Natural killer cell (primary cell): ENCODE measurements at regions not wholly inside any gene's neighbourhood (a gene's known extent, or its start where the extent isn't known, plus 50 kb on each side); places are given as distances from the start of the nearest gene placed in this dataset.

Experiments
- ATAC-seq, 3 donors: fragments of 150-1000 bp in 2 of 3; fragments of 200-7000 bp in 1 of 3; cut with Tn5 transposase; 1 replicate in 1 of 3; 2 replicates in 2 of 3; pipeline ENCODE4 v1.10.0; 2021; ENCODE audit warnings: mild to moderate bottlenecking in 2 of 3, moderate library complexity in 2 of 3
- DNase-seq, 2 donors: peaks; one replicate each; pipeline versions ENCODE4 v3.0.0 to v3.0.0-alpha.2; 2013 to 2021; ENCODE audit warnings: mixed read lengths in 1 of 2
- H3K27ac ChIP-seq: one replicate; pipeline ENCODE4 v1.5.1; 2013; ENCODE audit warnings: mild to moderate bottlenecking, low read length
- H3K27me3 ChIP-seq: one replicate; pipeline ENCODE4 v1.6.1; 2013; ENCODE audit warnings: low read length; ENCODE audit not compliant: control insufficient read depth, insufficient read depth
- H3K36me3 ChIP-seq: one replicate; pipeline ENCODE4 v1.6.1; 2013; ENCODE audit warnings: low read length; ENCODE audit not compliant: control insufficient read depth, insufficient read depth
- H3K4me1 ChIP-seq: one replicate; pipeline ENCODE4 v1.6.1; 2013; ENCODE audit warnings: low read length; ENCODE audit not compliant: control insufficient read depth, insufficient read depth
- H3K4me3 ChIP-seq: one replicate; pipeline ENCODE4 v1.5.1; 2013; ENCODE audit warnings: low read length
- H3K9me3 ChIP-seq: one replicate; pipeline ENCODE4 v1.6.1; 2013; ENCODE audit warnings: low read length; ENCODE audit not compliant: control insufficient read depth, insufficient read depth
- H3K27ac Mint-ChIP-seq, 2 donors: one replicate each; pipeline ENCODE4 v1.8.0; 2022; ENCODE audit warnings: mild to moderate bottlenecking in 2 of 2, mixed read lengths in 2 of 2, moderate library complexity in 1 of 2
- H3K27me3 Mint-ChIP-seq, 2 donors: one replicate each; pipeline ENCODE4 v1.8.0; 2022; ENCODE audit warnings: low read depth in 2 of 2, mixed read lengths in 2 of 2
- H3K36me3 Mint-ChIP-seq: one replicate; pipeline ENCODE4 v1.8.0; 2022; ENCODE audit warnings: mixed read lengths
- H3K4me1 Mint-ChIP-seq, 2 donors: one replicate each; pipeline ENCODE4 v1.8.0; 2022; ENCODE audit warnings: mixed read lengths in 2 of 2
- H3K4me3 Mint-ChIP-seq: one replicate; pipeline ENCODE4 v1.8.0; 2022; ENCODE audit warnings: mild to moderate bottlenecking, moderate library complexity, mixed read lengths
- H3K9me3 Mint-ChIP-seq, 2 donors: one replicate each; pipeline ENCODE4 v1.8.0; 2022; ENCODE audit warnings: mixed read lengths in 2 of 2
- CTCF ChIP-seq: fragments of 200-600 bp; IDR thresholded peaks from one replicate; pipeline ENCODE4 v1.8.0; 2022; ENCODE audit warnings: antibody characterized with exemption
- WGBS: methylation state at CpG from one replicate; pipeline ENCODE4 v1.1.7; 2013; ENCODE audit warnings: missing lambda C conversion rate; ENCODE audit not compliant: insufficient coverage; 5-methylcytosine and 5-hydroxymethylcytosine counted together
- intact Hi-C: fragments of 100-400 bp; cut with micrococcal nuclease; formaldehyde crosslinking; loops from one replicate; pipeline ENCODE4 v1.14.2; 2022

- H3K27me3 Mint-ChIP-seq = peaks cover 25 to 34% of the 10 kb centered on the region in 2 donors
- DNase-seq = no peak
- H3K4me3 ChIP-seq = no peak overlapping the region
- H3K4me3 Mint-ChIP-seq = no peak overlapping the region
- no peaks in the 10 kb centered on the region for H3K9me3 Mint-ChIP-seq
- TF ChIP-seq CTCF = no peak
- no peak for ATAC-seq
- H3K27ac Mint-ChIP-seq = no peak overlapping the region
- H3K36me3 ChIP-seq = no peaks in the 10 kb centered on the region
- intact Hi-C loops = no loop called here
- H3K4me1 Mint-ChIP-seq = no peaks in the 10 kb centered on the region
- H3K36me3 Mint-ChIP-seq = no peaks in the 10 kb centered on the region
- no peak overlapping the region for H3K27ac ChIP-seq
- no peaks in the 10 kb centered on the region for H3K4me1 ChIP-seq
- H3K9me3 ChIP-seq = no peaks in the 10 kb centered on the region
- no peaks in the 10 kb centered on the region for H3K27me3 ChIP-seq
- WGBS = 81% methylated on average over 4 of the region's 5 CpGs
These were observed 71.9 kb upstream of the TCL1B start for GRCh38 chr14:95614349-95614748.

DNA sequence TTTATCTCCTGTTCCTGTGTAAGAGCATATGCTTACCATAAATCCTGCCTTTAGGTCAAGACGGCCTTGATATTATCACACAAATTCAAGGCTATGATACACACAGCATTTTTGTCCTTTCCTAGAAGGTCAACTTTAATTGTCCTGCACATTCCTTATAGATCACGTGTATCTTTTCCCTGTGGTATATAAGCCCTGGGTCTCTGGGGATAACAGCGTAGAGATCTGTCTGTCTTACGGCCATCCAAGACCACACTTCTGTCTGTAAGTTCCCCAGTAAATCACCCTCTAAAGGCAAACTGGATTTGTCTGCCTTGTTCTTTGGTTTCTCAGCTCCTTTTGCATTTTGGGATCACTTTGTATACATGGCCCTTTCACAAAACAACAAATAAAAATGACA, 69.5 kb upstream of the TCL1B start:
- Mint-ChIP-seq H3K4me3 (no peak overlapping the region), H3K4me1 (peaks cover 0 to 10% of the 10 kb centered on the region in 2 donors), H3K27me3 (peaks cover 16 to 37% of the 10 kb centered on the region in 2 donors), H3K27ac (no peak overlapping the region), H3K36me3 (no peaks in the 10 kb centered on the region), H3K9me3 (no peaks in the 10 kb centered on the region)
- Histone ChIP-seq H3K4me1 (no peaks in the 10 kb centered on the region), H3K27me3 (no peaks in the 10 kb centered on the region), H3K36me3 (no peaks in the 10 kb centered on the region), H3K4me3 (no peak overlapping the region), H3K27ac (no peak overlapping the region), H3K9me3 (no peaks in the 10 kb centered on the region)
- intact Hi-C loops = no loop called here
- TF ChIP-seq CTCF = no peak
- no peak for ATAC-seq
- WGBS = 57% methylated on average over 3 of the region's 4 CpGs
- DNase-seq = no peak

- Histone ChIP-seq H3K27me3 (no peaks in the 10 kb centered on the region), H3K27ac (no peak overlapping the region), H3K4me1 (no peaks in the 10 kb centered on the region), H3K4me3 (no peak overlapping the region), H3K9me3 (peaks cover 4% of the 10 kb centered on the region), H3K36me3 (no peaks in the 10 kb centered on the region)
- peaks cover 13 to 28% of the 10 kb centered on the region in 2 donors for H3K27me3 Mint-ChIP-seq
- ATAC-seq (no peak), DNase-seq (no peak)
- H3K27ac Mint-ChIP-seq = peak overlapping the region in 1 of 2 donors; percentile 60
- H3K4me3 Mint-ChIP-seq = no peak overlapping the region
- no peaks in the 10 kb centered on the region for H3K36me3 Mint-ChIP-seq
- H3K9me3 Mint-ChIP-seq = peaks cover 0 to 2% of the 10 kb centered on the region in 2 donors
- TF ChIP-seq CTCF = no peak
- H3K4me1 Mint-ChIP-seq = peaks cover 0 to 10% of the 10 kb centered on the region in 2 donors
- 87% methylated on average over 11 of the region's 12 CpGs for WGBS
- intact Hi-C loops = no loop called here
These were observed 66.3 kb upstream of the TCL1B start for GRCh38 chr14:95619785-95620417.

- Mint-ChIP-seq H3K9me3 (peaks cover 0 to 2% of the 10 kb centered on the region in 2 donors), H3K36me3 (no peaks in the 10 kb centered on the region), H3K27me3 (peaks cover 15 to 25% of the 10 kb centered on the region in 2 donors), H3K4me1 (peaks cover 0 to 10% of the 10 kb centered on the region in 2 donors), H3K27ac (peak overlapping the region in 1 of 2 donors; percentile 60), H3K4me3 (no peak overlapping the region)
- DNase-seq (peak in 1 of 2 donors; percentile 5), ATAC-seq (peak in 1 of 3 donors; percentile 31)
- no peaks in the 10 kb centered on the region for H3K27me3 ChIP-seq
- no peak overlapping the region for H3K27ac ChIP-seq
- H3K4me1 ChIP-seq = no peaks in the 10 kb centered on the region
- peak overlapping the region; percentile 31 for H3K4me3 ChIP-seq
- no peak for TF ChIP-seq CTCF
- intact Hi-C loops = no loop called here
- 80% methylated on average over 16 of the region's 16 CpGs for WGBS
- no peaks in the 10 kb centered on the region for H3K36me3 ChIP-seq
- H3K9me3 ChIP-seq = peaks cover 4% of the 10 kb centered on the region
These were observed 65.6 kb upstream of the TCL1B start for GRCh38 chr14:95620659-95621059.
